ENCODE measurements at regions not wholly inside any gene's neighbourhood (a gene's known extent, or its start where the extent isn't known, plus 50 kb on each side); places are given as distances from the start of the nearest gene placed in this dataset.

DNA sequence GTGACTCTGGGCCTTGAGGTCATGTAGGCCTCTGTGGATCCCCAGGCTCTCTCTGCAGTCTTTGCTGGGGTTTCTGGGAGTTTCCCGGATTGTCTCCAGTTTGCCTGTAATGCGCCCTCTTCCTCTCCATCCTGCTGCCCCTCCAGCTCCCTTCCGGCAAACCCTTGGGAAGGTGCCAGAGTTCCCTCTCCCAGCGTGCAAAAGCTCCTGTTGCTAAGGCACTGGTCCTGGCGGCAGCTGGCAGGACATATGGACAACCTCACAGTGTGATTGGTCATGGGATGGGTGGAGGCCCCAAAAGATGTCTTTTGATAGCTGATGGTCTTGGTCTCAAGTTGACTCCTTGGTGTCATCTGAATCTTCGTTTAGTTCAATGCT is 320.1 kb downstream of the CYP26B1 start:
- Histone ChIP-seq H3K9me3 (replicated peaks; ENCODE audit: control insufficient read depth, insufficient read depth, low read length) (no peaks in the 10 kb centered on the region), H3K27me3 (replicated peaks in 1 of 2; ENCODE audit: control insufficient read depth in 2 of 2, insufficient read depth in 2 of 2, low read length in 1 of 2) (peaks cover 0 to 1% of the 10 kb centered on the region in 2 experiments; a peak in 1 of 4 replicates), H3K4me1 (ENCODE audit: control insufficient read depth, insufficient read depth, low read length) (no peaks in the 10 kb centered on the region), H2AFZ (ENCODE audit: control insufficient read depth, low read depth, low read length) (no peak overlapping the region), H3K4me3 (no peak overlapping the region), H3K27ac (ENCODE audit: control insufficient read depth, insufficient read depth) (no peak overlapping the region), H4K20me1 (ENCODE audit: control insufficient read depth, insufficient read depth) (no peaks in the 10 kb centered on the region), H3K36me3 (ENCODE audit: control insufficient read depth in 2 of 2, insufficient read depth in 2 of 2, low read length in 1 of 2) (no peaks in the 10 kb centered on the region), H3K4me2 (ENCODE audit: control insufficient read depth, insufficient read depth) (no peak overlapping the region), H3K79me2 (ENCODE audit: control insufficient read depth, insufficient read depth, low read length) (no peaks in the 10 kb centered on the region), H3K9ac (ENCODE audit: control insufficient read depth, insufficient read depth, low read length) (no peak overlapping the region)
- no peak for ATAC-seq
- no peak for DNase-seq (ENCODE audit: low read depth, low spot score)
- ChIA-PET POLR2A (no interaction called here), RAD21 (ENCODE audit: unreplicated experiment) (no interaction called here), CTCF (no interaction called here), SMC1A (ENCODE audit: uncharacterized antibody, unreplicated experiment) (no interaction called here)
- FAIRE-seq = no peak
- BruUV-seq (replicated peaks) = no TSS peak
- in situ Hi-C loops (cut with MboI) (no loop called here), intact Hi-C loops (cut with micrococcal nuclease; ENCODE audit: unreplicated experiment) (no loop called here)
- 43% methylated on average over 6 of the region's 6 CpGs for WGBS (ENCODE audit: insufficient coverage, insufficient replicate concordance, low lambda C conversion rate, missing lambda C conversion rate)
- TF ChIP-seq CHD4 (IDR thresholded peaks at IDR 0.05) = no peak
- no peak for TF ChIP-seq ESRRA (IDR thresholded peaks at IDR 0.05; ENCODE audit: low read length)
- TF ChIP-seq, protein P1, sequence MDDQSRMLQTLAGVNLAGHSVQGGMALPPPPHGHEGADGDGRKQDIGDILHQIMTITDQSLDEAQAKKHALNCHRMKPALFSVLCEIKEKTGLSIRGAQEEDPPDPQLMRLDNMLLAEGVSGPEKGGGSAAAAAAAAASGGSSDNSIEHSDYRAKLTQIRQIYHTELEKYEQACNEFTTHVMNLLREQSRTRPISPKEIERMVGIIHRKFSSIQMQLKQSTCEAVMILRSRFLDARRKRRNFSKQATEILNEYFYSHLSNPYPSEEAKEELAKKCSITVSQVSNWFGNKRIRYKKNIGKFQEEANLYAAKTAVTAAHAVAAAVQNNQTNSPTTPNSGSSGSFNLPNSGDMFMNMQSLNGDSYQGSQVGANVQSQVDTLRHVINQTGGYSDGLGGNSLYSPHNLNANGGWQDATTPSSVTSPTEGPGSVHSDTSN (IDR thresholded peaks at IDR 0.05; ENCODE audit: insufficient replicate concordance, low read depth, low read length) = no peak
- TF ChIP-seq, protein P2, sequence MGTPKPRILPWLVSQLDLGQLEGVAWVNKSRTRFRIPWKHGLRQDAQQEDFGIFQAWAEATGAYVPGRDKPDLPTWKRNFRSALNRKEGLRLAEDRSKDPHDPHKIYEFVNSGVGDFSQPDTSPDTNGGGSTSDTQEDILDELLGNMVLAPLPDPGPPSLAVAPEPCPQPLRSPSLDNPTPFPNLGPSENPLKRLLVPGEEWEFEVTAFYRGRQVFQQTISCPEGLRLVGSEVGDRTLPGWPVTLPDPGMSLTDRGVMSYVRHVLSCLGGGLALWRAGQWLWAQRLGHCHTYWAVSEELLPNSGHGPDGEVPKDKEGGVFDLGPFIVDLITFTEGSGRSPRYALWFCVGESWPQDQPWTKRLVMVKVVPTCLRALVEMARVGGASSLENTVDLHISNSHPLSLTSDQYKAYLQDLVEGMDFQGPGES (IDR thresholded peaks at IDR 0.05) = no peak
- TF ChIP-seq, protein P3, sequence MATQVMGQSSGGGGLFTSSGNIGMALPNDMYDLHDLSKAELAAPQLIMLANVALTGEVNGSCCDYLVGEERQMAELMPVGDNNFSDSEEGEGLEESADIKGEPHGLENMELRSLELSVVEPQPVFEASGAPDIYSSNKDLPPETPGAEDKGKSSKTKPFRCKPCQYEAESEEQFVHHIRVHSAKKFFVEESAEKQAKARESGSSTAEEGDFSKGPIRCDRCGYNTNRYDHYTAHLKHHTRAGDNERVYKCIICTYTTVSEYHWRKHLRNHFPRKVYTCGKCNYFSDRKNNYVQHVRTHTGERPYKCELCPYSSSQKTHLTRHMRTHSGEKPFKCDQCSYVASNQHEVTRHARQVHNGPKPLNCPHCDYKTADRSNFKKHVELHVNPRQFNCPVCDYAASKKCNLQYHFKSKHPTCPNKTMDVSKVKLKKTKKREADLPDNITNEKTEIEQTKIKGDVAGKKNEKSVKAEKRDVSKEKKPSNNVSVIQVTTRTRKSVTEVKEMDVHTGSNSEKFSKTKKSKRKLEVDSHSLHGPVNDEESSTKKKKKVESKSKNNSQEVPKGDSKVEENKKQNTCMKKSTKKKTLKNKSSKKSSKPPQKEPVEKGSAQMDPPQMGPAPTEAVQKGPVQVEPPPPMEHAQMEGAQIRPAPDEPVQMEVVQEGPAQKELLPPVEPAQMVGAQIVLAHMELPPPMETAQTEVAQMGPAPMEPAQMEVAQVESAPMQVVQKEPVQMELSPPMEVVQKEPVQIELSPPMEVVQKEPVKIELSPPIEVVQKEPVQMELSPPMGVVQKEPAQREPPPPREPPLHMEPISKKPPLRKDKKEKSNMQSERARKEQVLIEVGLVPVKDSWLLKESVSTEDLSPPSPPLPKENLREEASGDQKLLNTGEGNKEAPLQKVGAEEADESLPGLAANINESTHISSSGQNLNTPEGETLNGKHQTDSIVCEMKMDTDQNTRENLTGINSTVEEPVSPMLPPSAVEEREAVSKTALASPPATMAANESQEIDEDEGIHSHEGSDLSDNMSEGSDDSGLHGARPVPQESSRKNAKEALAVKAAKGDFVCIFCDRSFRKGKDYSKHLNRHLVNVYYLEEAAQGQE (IDR thresholded peaks at IDR 0.05; ENCODE audit: low read depth, low read length) = no peak
- no peak for TF ChIP-seq NFIC (IDR thresholded peaks at IDR 0.05; ENCODE audit: low read depth, low read length)
- no peak for TF ChIP-seq ZNF622 (IDR thresholded peaks at IDR 0.05)
- no peak for TF ChIP-seq DPF2 (IDR thresholded peaks at IDR 0.05)
- TF ChIP-seq RAD51 (IDR thresholded peaks at IDR 0.05) = no peak
- TF ChIP-seq SIN3A (IDR thresholded peaks at IDR 0.05; ENCODE audit: low read depth, low read length) = no peak
- no peak for TF ChIP-seq NRF1 (conservative IDR thresholded peaks at IDR 0.05; ENCODE audit: low read depth, low read length)
- TF ChIP-seq, protein P4, sequence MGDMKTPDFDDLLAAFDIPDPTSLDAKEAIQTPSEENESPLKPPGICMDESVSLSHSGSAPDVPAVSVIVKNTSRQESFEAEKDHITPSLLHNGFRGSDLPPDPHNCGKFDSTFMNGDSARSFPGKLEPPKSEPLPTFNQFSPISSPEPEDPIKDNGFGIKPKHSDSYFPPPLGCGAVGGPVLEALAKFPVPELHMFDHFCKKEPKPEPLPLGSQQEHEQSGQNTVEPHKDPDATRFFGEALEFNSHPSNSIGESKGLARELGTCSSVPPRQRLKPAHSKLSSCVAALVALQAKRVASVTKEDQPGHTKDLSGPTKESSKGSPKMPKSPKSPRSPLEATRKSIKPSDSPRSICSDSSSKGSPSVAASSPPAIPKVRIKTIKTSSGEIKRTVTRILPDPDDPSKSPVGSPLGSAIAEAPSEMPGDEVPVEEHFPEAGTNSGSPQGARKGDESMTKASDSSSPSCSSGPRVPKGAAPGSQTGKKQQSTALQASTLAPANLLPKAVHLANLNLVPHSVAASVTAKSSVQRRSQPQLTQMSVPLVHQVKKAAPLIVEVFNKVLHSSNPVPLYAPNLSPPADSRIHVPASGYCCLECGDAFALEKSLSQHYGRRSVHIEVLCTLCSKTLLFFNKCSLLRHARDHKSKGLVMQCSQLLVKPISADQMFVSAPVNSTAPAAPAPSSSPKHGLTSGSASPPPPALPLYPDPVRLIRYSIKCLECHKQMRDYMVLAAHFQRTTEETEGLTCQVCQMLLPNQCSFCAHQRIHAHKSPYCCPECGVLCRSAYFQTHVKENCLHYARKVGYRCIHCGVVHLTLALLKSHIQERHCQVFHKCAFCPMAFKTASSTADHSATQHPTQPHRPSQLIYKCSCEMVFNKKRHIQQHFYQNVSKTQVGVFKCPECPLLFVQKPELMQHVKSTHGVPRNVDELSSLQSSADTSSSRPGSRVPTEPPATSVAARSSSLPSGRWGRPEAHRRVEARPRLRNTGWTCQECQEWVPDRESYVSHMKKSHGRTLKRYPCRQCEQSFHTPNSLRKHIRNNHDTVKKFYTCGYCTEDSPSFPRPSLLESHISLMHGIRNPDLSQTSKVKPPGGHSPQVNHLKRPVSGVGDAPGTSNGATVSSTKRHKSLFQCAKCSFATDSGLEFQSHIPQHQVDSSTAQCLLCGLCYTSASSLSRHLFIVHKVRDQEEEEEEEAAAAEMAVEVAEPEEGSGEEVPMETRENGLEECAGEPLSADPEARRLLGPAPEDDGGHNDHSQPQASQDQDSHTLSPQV (IDR thresholded peaks at IDR 0.05) = no peak
- no peak for TF ChIP-seq HDAC2 (IDR thresholded peaks at IDR 0.05)
- TF ChIP-seq RFX5 (IDR thresholded peaks at IDR 0.05; ENCODE audit: low read depth, low read length) = no peak
- TF ChIP-seq BHLHE40 (IDR thresholded peaks at IDR 0.05; ENCODE audit: borderline replicate concordance in 1 of 2, low read depth in 2 of 2, low read length in 1 of 2) = no peak
- TF ChIP-seq MYC (IDR thresholded peaks at IDR 0.05; ENCODE audit: insufficient read depth, insufficient read length, insufficient replicate concordance, low read length, severe bottlenecking) = no peak

Data from GM12878 (cell line).